ENCODE measurements at regions not wholly inside any gene's neighbourhood (a gene's known extent, or its start where the extent isn't known, plus 50 kb on each side); places are given as distances from the start of the nearest gene placed in this dataset.

GRCh38 chr16:19948186-19949104 is 63.8 kb upstream of the GPRC5B start:
- no peak overlapping the region for H3K4me3 ChIP-seq (ENCODE audit: low read depth, low read length)
- 0 out of 2 replicates have a peak, but pooled peaks have one; percentile 21 for TF ChIP-seq CTCF (IDR thresholded peaks at IDR 0.05; ENCODE audit: low read depth, low read length)
- H3K27ac ChIP-seq = no peak overlapping the region
- no peaks in the 10 kb centered on the region for H3K36me3 ChIP-seq
- H3K9me3 ChIP-seq (ENCODE audit: severe bottlenecking) = no peaks in the 10 kb centered on the region
- H3K27me3 ChIP-seq (ENCODE audit: insufficient read depth, low read depth, severe bottlenecking) = peaks cover 91% of the 10 kb centered on the region
- no peak for DNase-seq

DNA sequence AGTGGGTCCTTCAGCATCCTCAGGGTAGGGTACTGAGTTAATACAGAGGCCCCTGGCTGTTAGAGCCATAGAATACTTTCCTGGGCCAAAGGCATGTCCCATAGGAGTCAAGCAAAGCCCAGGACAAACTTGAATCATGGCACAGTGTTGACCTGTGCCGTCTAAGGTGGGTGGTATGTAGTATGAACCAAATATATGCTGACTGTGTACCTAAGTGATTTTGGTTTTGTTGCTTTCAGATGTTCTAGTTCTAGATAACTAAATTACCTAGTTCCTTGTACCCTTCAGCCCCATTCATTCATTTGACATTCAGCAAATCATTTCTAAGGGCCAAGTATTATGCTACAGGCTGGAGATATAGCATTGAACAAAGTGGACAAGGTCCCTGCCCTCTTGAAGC is 61.3 kb upstream of the GPRC5B start:
- TF ChIP-seq CTCF (IDR thresholded peaks at IDR 0.05; ENCODE audit: low read depth, low read length) = no peak
- H3K27me3 ChIP-seq (ENCODE audit: insufficient read depth, low read depth, severe bottlenecking) = peaks cover 86% of the 10 kb centered on the region
- H3K9me3 ChIP-seq (ENCODE audit: severe bottlenecking) = no peaks in the 10 kb centered on the region
- no peaks in the 10 kb centered on the region for H3K36me3 ChIP-seq
- H3K4me3 ChIP-seq (ENCODE audit: low read depth, low read length) = no peak overlapping the region
- no peak for DNase-seq
- no peak overlapping the region for H3K27ac ChIP-seq

DNA sequence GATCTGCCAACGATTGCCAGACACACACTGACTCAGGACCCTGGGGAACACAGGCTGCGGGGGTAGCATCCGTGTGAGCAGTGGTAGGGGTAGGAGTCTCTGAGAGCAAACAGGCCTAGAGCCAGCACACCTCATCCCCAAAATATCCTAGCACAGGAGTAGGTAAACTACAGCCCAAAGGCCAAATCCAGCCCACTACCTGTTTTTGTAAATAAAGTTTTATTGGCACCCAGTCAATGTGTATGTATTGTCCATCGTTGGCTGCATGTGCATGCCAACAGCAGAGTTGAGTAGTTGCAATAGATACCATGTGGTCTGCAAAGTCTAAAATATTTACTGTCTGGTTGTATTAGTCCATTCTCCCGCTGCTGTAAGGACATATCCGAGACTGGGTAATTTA is 55.5 kb upstream of the GPRC5B start:
- Histone ChIP-seq H3K36me3 (no peaks in the 10 kb centered on the region), H3K4me3 (ENCODE audit: low read depth, low read length) (no peak overlapping the region), H3K27ac (no peak overlapping the region), H3K27me3 (ENCODE audit: insufficient read depth, low read depth, severe bottlenecking) (peaks cover 86% of the 10 kb centered on the region), H3K9me3 (ENCODE audit: severe bottlenecking) (no peaks in the 10 kb centered on the region)
- no peak for DNase-seq
- no peak for TF ChIP-seq CTCF (IDR thresholded peaks at IDR 0.05; ENCODE audit: low read depth, low read length)

DNA sequence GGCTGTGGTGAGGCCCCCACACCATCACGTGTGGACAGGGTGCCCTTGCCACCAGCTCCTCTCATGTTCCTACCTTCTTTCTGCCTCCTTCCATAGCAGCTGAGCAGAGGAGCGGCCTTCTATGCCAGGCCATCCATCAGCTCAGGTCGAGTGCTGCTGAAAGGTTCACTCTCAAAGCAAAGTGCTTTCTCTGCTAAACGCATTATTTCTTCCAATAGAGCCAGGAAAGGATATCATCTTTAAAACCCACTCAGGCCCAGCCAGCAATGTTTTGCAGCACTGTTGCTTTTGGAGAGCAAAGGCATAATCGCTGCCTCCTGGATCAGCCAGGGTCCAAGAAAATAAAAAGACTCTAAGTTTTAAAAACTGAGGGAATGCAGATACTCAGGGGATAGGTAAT is 54.9 kb upstream of the GPRC5B start:
- no peak for TF ChIP-seq CTCF (IDR thresholded peaks at IDR 0.05; ENCODE audit: low read depth, low read length)
- no peaks in the 10 kb centered on the region for H3K36me3 ChIP-seq
- DNase-seq = no peak
- H3K27me3 ChIP-seq (ENCODE audit: insufficient read depth, low read depth, severe bottlenecking) = peaks cover 86% of the 10 kb centered on the region
- no peak overlapping the region for H3K4me3 ChIP-seq (ENCODE audit: low read depth, low read length)
- H3K9me3 ChIP-seq (ENCODE audit: severe bottlenecking) = no peaks in the 10 kb centered on the region
- no peak overlapping the region for H3K27ac ChIP-seq

- Histone ChIP-seq H3K36me3 (no peaks in the 10 kb centered on the region), H3K27ac (no peak overlapping the region), H3K9me3 (ENCODE audit: severe bottlenecking) (no peaks in the 10 kb centered on the region), H3K4me3 (ENCODE audit: low read depth, low read length) (no peak overlapping the region), H3K27me3 (ENCODE audit: insufficient read depth, low read depth, severe bottlenecking) (peaks cover 87% of the 10 kb centered on the region)
- no peak for DNase-seq
- no peak for TF ChIP-seq CTCF (IDR thresholded peaks at IDR 0.05; ENCODE audit: low read depth, low read length)
Measured at GRCh38 chr16:19938536-19938935, 53.9 kb upstream of the GPRC5B start.

Data from WERI-Rb-1 (cell line).